CD4-positive, alpha-beta T cell treated with Interleukin-21 for 1 hour (primary cell): ENCODE measurements at regions not wholly inside any gene's neighbourhood (a gene's known extent, or its start where the extent isn't known, plus 50 kb on each side); places are given as distances from the start of the nearest gene placed in this dataset.

Source experiments
- DNase-seq: peaks from one replicate; pipeline ENCODE4 v3.0.0-alpha.2; 2020

GRCh38 chr10:131743190-131744151, 157.3 kb upstream of the PPP2R2D start:
- DNase-seq: no peak

GRCh38 chr10:131744346-131744745, 156.5 kb upstream of the PPP2R2D start:
- no peak for DNase-seq

- DNase-seq: no peak
Measured at GRCh38 chr10:131745591-131745990, 155.2 kb upstream of the PPP2R2D start.

GRCh38 chr10:131746241-131746711, 154.5 kb upstream of the PPP2R2D start:
- no peak for DNase-seq

- DNase-seq: no peak
Measured at GRCh38 chr10:131746785-131747184, 154.0 kb upstream of the PPP2R2D start.

GRCh38 chr10:131747251-131747650, 153.6 kb upstream of the PPP2R2D start:
- DNase-seq: no peak

- no peak for DNase-seq
Measured at GRCh38 chr10:131747791-131748190, 153.0 kb upstream of the PPP2R2D start.

GRCh38 chr10:131748191-131748590, 152.6 kb upstream of the PPP2R2D start:
- no peak for DNase-seq

GRCh38 chr10:131748831-131749766, 151.7 kb upstream of the PPP2R2D start:
- DNase-seq: no peak

- no peak for DNase-seq
Measured at GRCh38 chr10:131749767-131750142, 151.1 kb upstream of the PPP2R2D start.

GRCh38 chr10:131750171-131750895, 150.5 kb upstream of the PPP2R2D start:
- DNase-seq: no peak

- no peak for DNase-seq
Measured at GRCh38 chr10:131750973-131751826, 149.6 kb upstream of the PPP2R2D start.

- no peak for DNase-seq
Measured at GRCh38 chr10:131751827-131752775, 148.7 kb upstream of the PPP2R2D start.

- DNase-seq: no peak
Measured at GRCh38 chr10:131753336-131753735, 147.5 kb upstream of the PPP2R2D start.

- DNase-seq: no peak
Measured at GRCh38 chr10:131755200-131755599, 145.6 kb upstream of the PPP2R2D start.

GRCh38 chr10:131757285-131758058, 143.3 kb upstream of the PPP2R2D start:
- DNase-seq: no peak

- DNase-seq: no peak
Measured at GRCh38 chr10:131758062-131758938, 142.5 kb upstream of the PPP2R2D start.

GRCh38 chr10:131758939-131759301, 141.9 kb upstream of the PPP2R2D start:
- DNase-seq: no peak

GRCh38 chr10:131759347-131759746, 141.5 kb upstream of the PPP2R2D start:
- no peak for DNase-seq
